C4-2B (cell line): ENCODE measurements at regions not wholly inside any gene's neighbourhood (a gene's known extent, or its start where the extent isn't known, plus 50 kb on each side); places are given as distances from the start of the nearest gene placed in this dataset.

Experiments
- H3K27ac ChIP-seq: fragments of 450-650 bp; 2 replicates; pipeline ENCODE4 v1.5.1; 2017
- CTCF ChIP-seq: fragments of 450-650 bp; conservative IDR thresholded peaks from 2 replicates; pipeline ENCODE4 v1.5.1; 2017; ENCODE audit warnings: mild to moderate bottlenecking
- ZFX ChIP-seq: fragments of 450-650 bp; IDR thresholded peaks from 2 replicates; pipeline ENCODE4 v1.6.1; 2017

- TF ChIP-seq CTCF (no peak), ZFX (no peak)
- no peak overlapping the region for H3K27ac ChIP-seq
Measured at GRCh38 chr16:86824751-86825296, 246.5 kb downstream of the FOXL1 start.

GRCh38 chr16:86825631-86826030, 247.3 kb downstream of the FOXL1 start:
- TF ChIP-seq CTCF (no peak), ZFX (no peak)
- H3K27ac ChIP-seq: no peak overlapping the region

GRCh38 chr16:86826941-86827340, 248.6 kb downstream of the FOXL1 start:
- TF ChIP-seq CTCF (no peak), ZFX (no peak)
- no peak overlapping the region for H3K27ac ChIP-seq

- H3K27ac ChIP-seq: no peak overlapping the region
- TF ChIP-seq CTCF (no peak), ZFX (no peak)
Measured at GRCh38 chr16:86827521-86827920, 249.2 kb downstream of the FOXL1 start.

GRCh38 chr16:86828202-86828601, 249.9 kb downstream of the FOXL1 start:
- H3K27ac ChIP-seq: no peak overlapping the region
- TF ChIP-seq CTCF: no peak
- no peak for TF ChIP-seq ZFX

- TF ChIP-seq CTCF (no peak), ZFX (no peak)
- H3K27ac ChIP-seq: no peak overlapping the region
Measured at GRCh38 chr16:86828653-86829052, 250.3 kb downstream of the FOXL1 start.

GRCh38 chr16:86831366-86831765, 253.0 kb downstream of the FOXL1 start:
- no peak overlapping the region for H3K27ac ChIP-seq
- TF ChIP-seq ZFX (no peak), CTCF (peak; percentile 25)
